PC-3 (cell line): ENCODE measurements at regions not wholly inside any gene's neighbourhood (a gene's known extent, or its start where the extent isn't known, plus 50 kb on each side); places are given as distances from the start of the nearest gene placed in this dataset.

ENCODE experiments used
- ATAC-seq: fragments of 200-7000 bp; cut with Tn5 transposase; 2 replicates; pipeline ENCODE4 v1.9.1; 2020; ENCODE audit warnings: mild to moderate bottlenecking, moderate library complexity
- BruUV-seq: library from RNA; stranded (reverse); fragments of 400-500 nt; replicated peaks from 2 replicates; lab custom pipeline; 2021; lab: Mats Ljungman, UMichigan
- CTCF ChIA-PET: fragments of 300-600 bp; sonication (Branson Sonifier 250); formaldehyde crosslinking; loops from one replicate; lab custom pipeline; 2022; ENCODE audit warnings: antibody characterized with exemption; lab: Charles Lee
- POLR2A ChIA-PET: fragments of 300-600 bp; sonication (Branson Sonifier 250); formaldehyde crosslinking; loops from one replicate; lab custom pipeline; 2022; ENCODE audit warnings: antibody characterized with exemption; ENCODE audit not compliant: unreplicated experiment; lab: Charles Lee
- DNase-seq: peaks from one replicate; pipeline ENCODE4 v3.0.0-alpha.2; 2015
- H2AFZ ChIP-seq: fragments of 300-600 bp; sonication (generic); 2 replicates; pipeline ENCODE4 v1.6.0; 2016; ENCODE audit warnings: antibody characterized with exemption, low read length
- H3F3A ChIP-seq: fragments of 300-600 bp; sonication (generic); one replicate; pipeline ENCODE4 v1.6.0; 2017; ENCODE audit warnings: antibody characterized with exemption, low read length, control low read depth, mild to moderate bottlenecking; ENCODE audit not compliant: unreplicated experiment
- H3K27ac ChIP-seq: fragments of 300-600 bp; sonication (generic); 2 replicates; pipeline ENCODE4 v1.5.1; 2016; ENCODE audit warnings: mild to moderate bottlenecking, low read length
- H3K27me3 ChIP-seq: fragments of 300-600 bp; sonication (generic); 2 replicates; pipeline ENCODE4 v1.6.1; 2016; ENCODE audit warnings: low read length, mixed read lengths
- H3K36me3 ChIP-seq: fragments of 300-600 bp; sonication (generic); 2 replicates; pipeline ENCODE4 v1.6.1; 2016; ENCODE audit warnings: low read depth, mixed run types, low read length, mixed read lengths
- H3K4me1 ChIP-seq: fragments of 300-600 bp; sonication (generic); 2 replicates; pipeline ENCODE4 v1.5.1; 2016; ENCODE audit warnings: low read length; ENCODE audit not compliant: insufficient read depth
- H3K4me2 ChIP-seq: fragments of 300-600 bp; sonication (generic); 2 replicates; pipeline ENCODE4 v1.6.0; 2016; ENCODE audit warnings: low read length
- H3K4me3 ChIP-seq: fragments of 300-600 bp; sonication (generic); 2 replicates; pipeline ENCODE4 v1.5.1; 2016; ENCODE audit warnings: mild to moderate bottlenecking, low read length, mixed read lengths
- H3K79me2 ChIP-seq: fragments of 300-600 bp; sonication (generic); 2 replicates; pipeline ENCODE4 v1.6.1; 2017; ENCODE audit warnings: low read length, mixed read lengths
- H3K9ac ChIP-seq: fragments of 300-600 bp; sonication (generic); 2 replicates; pipeline ENCODE4 v1.6.0; 2016; ENCODE audit warnings: mild to moderate bottlenecking, low read length
- H3K9me2 ChIP-seq: fragments of 300-600 bp; sonication (generic); replicated peaks from 2 replicates; pipeline ENCODE4 v1.6.1; 2016; ENCODE audit warnings: mixed run types, low read length, mixed read lengths
- H3K9me3 ChIP-seq: fragments of 300-600 bp; sonication (generic); 2 replicates; pipeline ENCODE4 v1.6.1; 2016; ENCODE audit warnings: low read length, mixed read lengths
- H4K20me1 ChIP-seq: fragments of 300-600 bp; sonication (generic); 2 replicates; pipeline ENCODE4 v1.6.1; 2016; ENCODE audit warnings: low read length, mixed read lengths
- EZH2 ChIP-seq: fragments of 300-600 bp; sonication (generic); IDR thresholded peaks from one replicate; pipeline ENCODE4 v1.6.1; 2017; ENCODE audit warnings: antibody characterized with exemption, mild to moderate bottlenecking, low read length; ENCODE audit not compliant: unreplicated experiment
- EZH2phosphoT487 ChIP-seq: fragments of 300-600 bp; sonication (generic); IDR thresholded peaks from 2 replicates; pipeline ENCODE4 v1.6.1; 2018; ENCODE audit warnings: mild to moderate bottlenecking, antibody characterized with exemption, low read length, borderline replicate concordance
- intact Hi-C: fragments of 100-400 bp; cut with micrococcal nuclease; formaldehyde crosslinking; loops from 2 replicates; pipeline ENCODE4 v1.9.0; 2023
- TF ChIP-seq, protein P1 (sequence below): fragments of 300-600 bp; sonication (generic); conservative IDR thresholded peaks from 2 replicates; pipeline ENCODE4 v1.5.1; 2017; ENCODE audit warnings: antibody characterized with exemption, low read depth, mild to moderate bottlenecking, low read length

DNA sequence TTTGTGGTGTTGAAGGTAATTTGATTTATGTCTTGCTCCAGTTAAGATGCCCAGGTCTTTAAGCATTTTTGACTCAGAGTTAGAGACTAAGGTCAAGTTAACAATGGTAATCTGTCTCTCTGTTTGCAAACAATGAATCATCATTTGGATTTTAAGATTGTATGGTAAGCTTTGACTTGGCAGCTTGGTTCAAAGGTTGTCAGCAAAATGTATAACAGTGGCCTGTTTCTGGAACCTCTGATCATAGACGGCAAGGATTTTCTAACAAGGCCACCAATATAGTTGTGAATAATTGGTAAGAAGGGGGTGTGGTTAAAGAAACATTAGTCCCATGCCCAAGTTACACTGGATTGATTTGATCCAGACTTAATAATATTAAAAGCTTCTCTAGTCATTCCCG is 775.2 kb upstream of the GOLIM4 start:
- H2AFZ ChIP-seq: no peak overlapping the region
- intact Hi-C loops: loop anchor here (1.0 to 10.0 kb wide), 3 partner anchors 14 to 474 kb away; no protein-coding TSS in a partner anchor
- ATAC-seq: peak; percentile 98
- no peaks in the 10 kb centered on the region for H3F3A ChIP-seq
- no peaks in the 10 kb centered on the region for H3K79me2 ChIP-seq
- DNase-seq: peak; percentile 90
- CTCF ChIA-PET: interaction anchor here (1.2 kb wide), 1 partner anchor 80 kb away, joined by 3 read pairs; no protein-coding TSS in a partner anchor
- H3K4me1 ChIP-seq: peaks cover 28% of the 10 kb centered on the region
- no peaks in the 10 kb centered on the region for H3K27me3 ChIP-seq
- peak overlapping the region; percentile 59 for H3K4me2 ChIP-seq
- no peaks in the 10 kb centered on the region for H3K9me2 ChIP-seq
- TF ChIP-seq, protein P1, sequence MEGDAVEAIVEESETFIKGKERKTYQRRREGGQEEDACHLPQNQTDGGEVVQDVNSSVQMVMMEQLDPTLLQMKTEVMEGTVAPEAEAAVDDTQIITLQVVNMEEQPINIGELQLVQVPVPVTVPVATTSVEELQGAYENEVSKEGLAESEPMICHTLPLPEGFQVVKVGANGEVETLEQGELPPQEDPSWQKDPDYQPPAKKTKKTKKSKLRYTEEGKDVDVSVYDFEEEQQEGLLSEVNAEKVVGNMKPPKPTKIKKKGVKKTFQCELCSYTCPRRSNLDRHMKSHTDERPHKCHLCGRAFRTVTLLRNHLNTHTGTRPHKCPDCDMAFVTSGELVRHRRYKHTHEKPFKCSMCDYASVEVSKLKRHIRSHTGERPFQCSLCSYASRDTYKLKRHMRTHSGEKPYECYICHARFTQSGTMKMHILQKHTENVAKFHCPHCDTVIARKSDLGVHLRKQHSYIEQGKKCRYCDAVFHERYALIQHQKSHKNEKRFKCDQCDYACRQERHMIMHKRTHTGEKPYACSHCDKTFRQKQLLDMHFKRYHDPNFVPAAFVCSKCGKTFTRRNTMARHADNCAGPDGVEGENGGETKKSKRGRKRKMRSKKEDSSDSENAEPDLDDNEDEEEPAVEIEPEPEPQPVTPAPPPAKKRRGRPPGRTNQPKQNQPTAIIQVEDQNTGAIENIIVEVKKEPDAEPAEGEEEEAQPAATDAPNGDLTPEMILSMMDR: no peak
- TF ChIP-seq EZH2phosphoT487: no peak
- no peak for TF ChIP-seq EZH2
- no TSS peak for BruUV-seq
- POLR2A ChIA-PET: interaction anchor here (0.8 kb wide), 2 partner anchors 14 to 476 kb away, joined by 4 to 6 read pairs; no protein-coding TSS in a partner anchor
- H3K4me3 ChIP-seq: peak overlapping the region; percentile 4; the same call in 1 of the 2 replicates
- no peaks in the 10 kb centered on the region for H4K20me1 ChIP-seq
- H3K9ac ChIP-seq: no peak overlapping the region
- H3K36me3 ChIP-seq: no peaks in the 10 kb centered on the region
- peak overlapping the region; percentile 64 for H3K27ac ChIP-seq
- H3K9me3 ChIP-seq: no peaks in the 10 kb centered on the region

DNA sequence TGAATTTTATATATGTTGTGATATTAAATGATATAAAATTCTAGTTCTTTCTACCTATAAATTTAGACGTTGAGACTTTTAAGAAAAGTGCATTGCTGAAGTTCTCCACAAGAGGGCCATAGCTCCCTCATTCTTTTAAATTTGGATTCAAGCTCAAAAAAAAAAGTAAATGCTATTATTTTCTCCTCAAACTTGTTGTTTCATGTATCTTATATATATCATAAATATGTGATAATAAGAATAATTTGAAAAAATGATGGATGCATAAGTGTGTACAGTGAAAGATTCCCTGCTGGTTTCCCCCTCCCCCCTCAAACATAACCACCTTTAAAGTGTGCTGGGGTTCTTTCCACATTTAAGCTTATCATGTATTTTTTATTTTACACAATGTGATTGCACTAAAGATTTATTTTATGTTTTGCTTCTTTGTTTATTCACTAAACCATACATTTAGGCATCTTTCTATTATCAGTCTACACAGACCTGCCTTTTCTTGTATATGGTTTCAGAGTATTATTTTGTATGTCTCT is 769.4 kb upstream of the GOLIM4 start:
- BruUV-seq: no TSS peak
- H3K4me2 ChIP-seq: no peak overlapping the region
- no peaks in the 10 kb centered on the region for H3F3A ChIP-seq
- intact Hi-C loops: loop anchor here (1.0 to 10.0 kb wide), 6 partner anchors 19 to 802 kb away; no protein-coding TSS in a partner anchor
- H3K9ac ChIP-seq: no peak overlapping the region
- H3K27ac ChIP-seq: no peak overlapping the region
- H2AFZ ChIP-seq: no peak overlapping the region
- ATAC-seq (no peak), DNase-seq (peak; percentile 80)
- H3K27me3 ChIP-seq: no peaks in the 10 kb centered on the region
- peaks cover 7% of the 10 kb centered on the region for H3K4me1 ChIP-seq
- no peaks in the 10 kb centered on the region for H3K79me2 ChIP-seq
- TF ChIP-seq, protein P1: peak; percentile 82
- no peak for TF ChIP-seq EZH2phosphoT487
- no peaks in the 10 kb centered on the region for H3K9me3 ChIP-seq
- ChIA-PET POLR2A (interaction anchor here (0.6 to 0.7 kb wide), 5 partner anchors 13 to 804 kb away, joined by 4 to 22 read pairs (median 7); no protein-coding TSS in a partner anchor), CTCF (interaction anchor here (0.6 to 1.5 kb wide), 12 partner anchors 13 to 1186 kb away, joined by 3 to 13 read pairs (median 6); no protein-coding TSS in a partner anchor)
- no peaks in the 10 kb centered on the region for H3K9me2 ChIP-seq
- H4K20me1 ChIP-seq: no peaks in the 10 kb centered on the region
- no peaks in the 10 kb centered on the region for H3K36me3 ChIP-seq
- no peak overlapping the region for H3K4me3 ChIP-seq
